H1 (cell line): ENCODE measurements at regions not wholly inside any gene's neighbourhood (a gene's known extent, or its start where the extent isn't known, plus 50 kb on each side); places are given as distances from the start of the nearest gene placed in this dataset.

Source experiments
- RAD21 ChIP-seq, 2 experiments: IDR thresholded peaks in 1 of 2; conservative IDR thresholded peaks in 1 of 2; 2 replicates each; pipeline ENCODE4 v1.6.1; 2011; ENCODE audit warnings: low read depth in 2 of 2, low read length in 2 of 2, improper control_type of control experiment in 1 of 2, inconsistent platforms in 1 of 2, mild to moderate bottlenecking in 1 of 2, moderate library complexity in 1 of 2
- SP1 ChIP-seq: IDR thresholded peaks from 2 replicates; pipeline ENCODE4 v1.6.1; 2011; ENCODE audit warnings: low read depth, low read length
- TCF12 ChIP-seq: IDR thresholded peaks from 2 replicates; pipeline ENCODE4 v1.6.1; 2011; ENCODE audit warnings: low read depth, mild to moderate bottlenecking, low read length

DNA sequence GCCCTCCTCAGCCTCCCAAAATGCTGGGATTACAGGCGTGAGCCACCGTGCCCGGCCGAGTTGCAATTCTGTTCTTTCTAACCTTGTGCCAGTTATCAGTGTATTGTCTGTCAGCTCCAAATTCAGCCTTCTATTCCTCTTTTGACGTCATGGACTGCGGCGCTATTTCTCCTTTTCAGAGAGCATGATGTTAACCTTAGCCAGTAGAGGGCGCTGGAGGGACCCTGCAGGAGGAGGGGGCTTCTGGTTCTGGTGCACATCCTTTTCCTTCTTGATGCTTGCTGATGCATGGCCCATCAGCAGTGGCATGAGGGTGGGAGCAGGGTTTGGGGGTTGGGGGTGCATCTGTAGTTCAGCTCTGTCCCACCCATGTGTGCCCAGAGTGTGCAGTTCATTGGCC, 179.3 kb upstream of the RMST start (continued):
- peak; percentile 65 to 75 for TF ChIP-seq RAD21 (IDR thresholded peaks at IDR 0.05 in 1 of 2, conservative IDR thresholded peaks at IDR 0.05 in 1 of 2; ENCODE audit: low read depth in 2 of 2, low read length in 2 of 2)
- no peak for TF ChIP-seq SP1
- no peak for TF ChIP-seq TCF12
